ENCODE measurements at regions not wholly inside any gene's neighbourhood (a gene's known extent, or its start where the extent isn't known, plus 50 kb on each side); places are given as distances from the start of the nearest gene placed in this dataset.

GRCh38 chr5:62149879-62150278, 156.1 kb upstream of the KIF2A start:
- Histone ChIP-seq H3K4me3 (ENCODE audit: insufficient read length, low read depth) (no peak overlapping the region), H3K9me3 (ENCODE audit: insufficient read depth, low read length) (peaks cover 9% of the 10 kb centered on the region; the same call in 1 of the 2 replicates), H3K36me3 (ENCODE audit: insufficient read depth, insufficient read length, low read length) (no peaks in the 10 kb centered on the region), H3K27me3 (ENCODE audit: insufficient read depth, insufficient read length) (no peaks in the 10 kb centered on the region), H3K9ac (ENCODE audit: insufficient read length, low read depth) (no peak overlapping the region), H3K4me1 (ENCODE audit: insufficient read depth, insufficient read length) (no peaks in the 10 kb centered on the region)
- DNase-seq (ENCODE audit: low read depth, low spot score) = no peak
- no peak for TF ChIP-seq YY1 (IDR thresholded peaks at IDR 0.05; ENCODE audit: insufficient read depth, insufficient read length)
- TF ChIP-seq ZNF274 (IDR thresholded peaks at IDR 0.05; ENCODE audit: low read depth, low read length) = no peak
- no peak for TF ChIP-seq SUZ12 (IDR thresholded peaks at IDR 0.05; ENCODE audit: extremely low read depth, insufficient read depth, insufficient read length)

GRCh38 chr5:62152394-62153087, 153.5 kb upstream of the KIF2A start:
- Histone ChIP-seq H3K4me1 (ENCODE audit: insufficient read depth, insufficient read length) (no peaks in the 10 kb centered on the region), H3K27me3 (ENCODE audit: insufficient read depth, insufficient read length) (no peaks in the 10 kb centered on the region), H3K9ac (ENCODE audit: insufficient read length, low read depth) (no peak overlapping the region), H3K9me3 (ENCODE audit: insufficient read depth, low read length) (peaks cover 18% of the 10 kb centered on the region; the same call in 1 of the 2 replicates), H3K36me3 (ENCODE audit: insufficient read depth, insufficient read length, low read length) (no peaks in the 10 kb centered on the region), H3K4me3 (ENCODE audit: insufficient read length, low read depth) (no peak overlapping the region)
- no peak for DNase-seq (ENCODE audit: low read depth, low spot score)
- no peak for TF ChIP-seq YY1 (IDR thresholded peaks at IDR 0.05; ENCODE audit: insufficient read depth, insufficient read length)
- no peak for TF ChIP-seq ZNF274 (IDR thresholded peaks at IDR 0.05; ENCODE audit: low read depth, low read length)
- TF ChIP-seq SUZ12 (IDR thresholded peaks at IDR 0.05; ENCODE audit: extremely low read depth, insufficient read depth, insufficient read length) = no peak

- TF ChIP-seq SUZ12 (IDR thresholded peaks at IDR 0.05; ENCODE audit: extremely low read depth, insufficient read depth, insufficient read length) = no peak
- no peak for TF ChIP-seq ZNF274 (IDR thresholded peaks at IDR 0.05; ENCODE audit: low read depth, low read length)
- TF ChIP-seq YY1 (IDR thresholded peaks at IDR 0.05; ENCODE audit: insufficient read depth, insufficient read length) = no peak
- DNase-seq (ENCODE audit: low read depth, low spot score) = no peak
- Histone ChIP-seq H3K27me3 (ENCODE audit: insufficient read depth, insufficient read length) (no peaks in the 10 kb centered on the region), H3K36me3 (ENCODE audit: insufficient read depth, insufficient read length, low read length) (no peaks in the 10 kb centered on the region), H3K4me3 (ENCODE audit: insufficient read length, low read depth) (no peak overlapping the region), H3K4me1 (ENCODE audit: insufficient read depth, insufficient read length) (no peaks in the 10 kb centered on the region), H3K9me3 (ENCODE audit: insufficient read depth, low read length) (peaks cover 18% of the 10 kb centered on the region; the same call in 1 of the 2 replicates), H3K9ac (ENCODE audit: insufficient read length, low read depth) (no peak overlapping the region)
Measured at GRCh38 chr5:62154758-62155157, 151.2 kb upstream of the KIF2A start.

- TF ChIP-seq YY1 (IDR thresholded peaks at IDR 0.05; ENCODE audit: insufficient read depth, insufficient read length) = no peak
- TF ChIP-seq ZNF274 (IDR thresholded peaks at IDR 0.05; ENCODE audit: low read depth, low read length) = no peak
- H3K36me3 ChIP-seq (ENCODE audit: insufficient read depth, insufficient read length, low read length) = no peaks in the 10 kb centered on the region
- no peaks in the 10 kb centered on the region for H3K4me1 ChIP-seq (ENCODE audit: insufficient read depth, insufficient read length)
- H3K9me3 ChIP-seq (ENCODE audit: insufficient read depth, low read length) = peaks cover 18% of the 10 kb centered on the region; the same call in 1 of the 2 replicates
- H3K4me3 ChIP-seq (ENCODE audit: insufficient read length, low read depth) = no peak overlapping the region
- H3K9ac ChIP-seq (ENCODE audit: insufficient read length, low read depth) = no peak overlapping the region
- no peaks in the 10 kb centered on the region for H3K27me3 ChIP-seq (ENCODE audit: insufficient read depth, insufficient read length)
- no peak for DNase-seq (ENCODE audit: low read depth, low spot score)
Measured at GRCh38 chr5:62155988-62156387, 150.0 kb upstream of the KIF2A start.

DNA sequence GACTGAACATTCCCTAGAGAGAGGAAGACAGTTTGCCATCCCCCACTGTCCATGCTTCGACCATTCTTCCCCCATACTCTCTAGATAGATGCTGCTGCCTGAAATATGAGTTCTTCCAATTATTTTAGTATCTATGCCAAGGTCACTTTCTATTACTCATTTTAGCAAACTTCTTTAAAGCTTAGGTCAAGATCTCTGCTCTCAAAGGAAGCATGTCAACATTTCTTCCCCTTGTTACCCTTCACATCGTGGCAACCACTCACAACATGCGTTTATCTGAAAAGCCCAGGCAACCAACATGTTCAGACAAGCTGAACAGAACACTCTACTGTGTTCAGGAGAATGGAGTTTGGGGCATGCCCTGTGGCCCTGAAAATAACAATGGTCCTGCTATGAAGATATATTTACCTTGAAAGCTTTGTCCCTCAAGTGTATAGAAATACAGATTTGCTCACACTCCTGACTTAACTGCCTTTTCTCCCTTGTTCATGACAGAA, 138.4 kb upstream of the KIF2A start:
- H3K27me3 ChIP-seq (ENCODE audit: insufficient read depth, insufficient read length) = no peaks in the 10 kb centered on the region
- no peaks in the 10 kb centered on the region for H3K36me3 ChIP-seq (ENCODE audit: insufficient read depth, insufficient read length, low read length)
- no peak overlapping the region for H3K4me3 ChIP-seq (ENCODE audit: insufficient read length, low read depth)
- TF ChIP-seq ZNF274 (IDR thresholded peaks at IDR 0.05; ENCODE audit: low read depth, low read length) (no peak), SUZ12 (IDR thresholded peaks at IDR 0.05; ENCODE audit: extremely low read depth, insufficient read depth, insufficient read length) (no peak), YY1 (IDR thresholded peaks at IDR 0.05; ENCODE audit: insufficient read depth, insufficient read length) (no peak)
- H3K4me1 ChIP-seq (ENCODE audit: insufficient read depth, insufficient read length) = no peaks in the 10 kb centered on the region
- H3K9me3 ChIP-seq (ENCODE audit: insufficient read depth, low read length) = peaks cover 4% of the 10 kb centered on the region; the same call in 1 of the 2 replicates
- DNase-seq (ENCODE audit: low read depth, low spot score) = no peak
- H3K9ac ChIP-seq (ENCODE audit: insufficient read length, low read depth) = no peak overlapping the region

- no peak overlapping the region for H3K4me3 ChIP-seq (ENCODE audit: insufficient read length, low read depth)
- DNase-seq (ENCODE audit: low read depth, low spot score) = no peak
- no peaks in the 10 kb centered on the region for H3K9me3 ChIP-seq (ENCODE audit: insufficient read depth, low read length)
- TF ChIP-seq SUZ12 (IDR thresholded peaks at IDR 0.05; ENCODE audit: extremely low read depth, insufficient read depth, insufficient read length) = no peak
- no peak for TF ChIP-seq ZNF274 (IDR thresholded peaks at IDR 0.05; ENCODE audit: low read depth, low read length)
- TF ChIP-seq YY1 (IDR thresholded peaks at IDR 0.05; ENCODE audit: insufficient read depth, insufficient read length) = no peak
- no peaks in the 10 kb centered on the region for H3K27me3 ChIP-seq (ENCODE audit: insufficient read depth, insufficient read length)
- no peaks in the 10 kb centered on the region for H3K4me1 ChIP-seq (ENCODE audit: insufficient read depth, insufficient read length)
- H3K9ac ChIP-seq (ENCODE audit: insufficient read length, low read depth) = no peak overlapping the region
- H3K36me3 ChIP-seq (ENCODE audit: insufficient read depth, insufficient read length, low read length) = no peaks in the 10 kb centered on the region
Measured at GRCh38 chr5:62168506-62169281, 137.3 kb upstream of the KIF2A start.

DNA sequence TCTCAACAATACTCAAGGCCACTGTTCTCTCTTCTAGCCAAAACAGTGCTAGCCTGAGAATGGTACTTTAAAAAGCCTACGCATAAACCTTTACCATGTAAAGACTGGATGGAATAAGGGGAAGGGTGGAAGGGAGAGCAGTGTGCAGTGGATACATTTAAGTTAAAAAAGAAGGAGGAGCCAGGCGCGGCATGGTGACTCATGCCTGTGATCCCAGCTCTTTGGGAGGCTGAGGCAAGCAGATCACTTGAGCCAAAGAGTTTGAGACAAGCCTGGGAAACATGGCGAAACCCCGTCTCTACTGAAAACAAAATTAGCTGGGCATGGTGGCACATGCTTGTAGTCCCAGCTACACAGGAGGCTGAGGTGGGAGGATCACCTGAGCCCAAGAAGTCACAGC, 127.7 kb upstream of the KIF2A start:
- Histone ChIP-seq H3K9me3 (ENCODE audit: insufficient read depth, low read length) (no peaks in the 10 kb centered on the region), H3K9ac (ENCODE audit: insufficient read length, low read depth) (no peak overlapping the region), H3K36me3 (ENCODE audit: insufficient read depth, insufficient read length, low read length) (no peaks in the 10 kb centered on the region), H3K4me3 (ENCODE audit: insufficient read length, low read depth) (no peak overlapping the region), H3K27me3 (ENCODE audit: insufficient read depth, insufficient read length) (no peaks in the 10 kb centered on the region), H3K4me1 (ENCODE audit: insufficient read depth, insufficient read length) (peaks cover 5% of the 10 kb centered on the region)
- TF ChIP-seq YY1 (IDR thresholded peaks at IDR 0.05; ENCODE audit: insufficient read depth, insufficient read length) (no peak), ZNF274 (IDR thresholded peaks at IDR 0.05; ENCODE audit: low read depth, low read length) (no peak), SUZ12 (IDR thresholded peaks at IDR 0.05; ENCODE audit: extremely low read depth, insufficient read depth, insufficient read length) (no peak)
- no peak for DNase-seq (ENCODE audit: low read depth, low spot score)

All from NT2/D1 (cell line).